ENCODE measurements at regions not wholly inside any gene's neighbourhood (a gene's known extent, or its start where the extent isn't known, plus 50 kb on each side); places are given as distances from the start of the nearest gene placed in this dataset.
"Not testable (repeated sequence)": the region's sequence is repeated elsewhere in the genome, so short reads cannot be mapped to it uniquely, and the experiment has no call there.

DNA sequence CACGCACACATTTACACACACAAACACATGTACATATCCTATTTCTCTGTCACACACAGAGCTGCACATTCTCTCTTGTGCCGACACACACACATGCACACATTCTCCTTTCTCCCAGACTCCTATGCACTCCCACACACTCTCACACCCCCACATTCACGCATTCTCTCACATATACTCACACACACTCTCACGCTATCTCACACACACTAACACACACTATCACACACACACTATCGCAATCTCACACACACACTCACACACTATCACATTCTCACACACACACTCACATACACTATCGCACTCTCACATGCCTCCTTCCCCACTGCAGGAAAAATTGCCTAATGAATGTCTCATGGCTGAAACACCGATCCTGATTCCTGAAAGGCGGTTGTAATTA, 450.7 kb downstream of the AACS start:
- no peak for DNase-seq

DNA sequence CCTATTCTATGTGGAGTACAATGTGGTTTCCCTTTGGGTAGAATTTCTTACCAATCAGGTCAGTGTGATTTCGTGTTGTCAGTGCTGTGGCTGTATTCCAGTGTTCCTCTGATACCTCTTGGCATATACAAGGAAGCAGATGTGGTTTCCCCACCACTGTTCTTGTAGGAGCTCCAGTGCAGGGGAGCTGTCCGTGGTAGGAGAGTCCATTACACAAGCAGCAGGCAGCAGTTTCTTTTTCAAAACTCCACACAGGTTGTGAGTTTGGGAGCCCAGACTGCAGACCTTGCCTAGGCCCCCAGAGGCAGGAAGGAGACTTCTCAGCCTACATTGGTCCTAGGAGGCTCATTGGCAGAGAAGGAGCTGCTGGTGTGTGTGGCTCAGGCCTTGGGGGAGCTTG, 452.8 kb downstream of the AACS start:
- DNase-seq = no peak

DNA sequence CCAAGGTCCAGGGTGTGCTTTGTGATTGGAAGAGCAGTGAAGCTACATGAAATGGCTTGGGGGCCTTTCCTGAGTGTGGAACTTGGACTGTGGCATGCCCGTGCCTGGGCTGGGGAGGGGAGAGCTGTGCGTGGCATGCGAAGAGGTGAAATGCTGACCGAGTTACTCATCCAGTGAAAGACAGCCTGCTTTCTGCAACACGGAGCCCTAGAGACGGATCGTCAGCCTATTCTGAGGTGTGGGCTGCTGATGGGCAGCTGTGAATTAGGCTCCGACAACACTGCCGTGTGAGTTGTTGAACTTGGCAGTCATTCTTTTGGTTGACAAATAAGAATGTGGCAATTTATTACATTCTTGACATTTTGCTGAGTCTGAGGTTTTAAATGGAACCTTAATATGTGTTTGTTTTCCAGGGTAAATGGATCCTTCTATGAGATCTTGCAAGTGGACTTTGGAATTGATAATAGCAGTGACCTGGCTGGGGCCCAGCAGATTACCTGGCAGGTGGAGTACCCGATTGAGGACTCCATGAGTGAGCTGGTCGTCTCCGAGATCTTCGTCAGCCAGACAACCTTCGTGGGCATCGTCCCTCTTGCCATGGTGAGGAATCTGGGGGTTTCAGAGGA, 453.9 kb downstream of the AACS start:
- DNase-seq = no peak

DNA sequence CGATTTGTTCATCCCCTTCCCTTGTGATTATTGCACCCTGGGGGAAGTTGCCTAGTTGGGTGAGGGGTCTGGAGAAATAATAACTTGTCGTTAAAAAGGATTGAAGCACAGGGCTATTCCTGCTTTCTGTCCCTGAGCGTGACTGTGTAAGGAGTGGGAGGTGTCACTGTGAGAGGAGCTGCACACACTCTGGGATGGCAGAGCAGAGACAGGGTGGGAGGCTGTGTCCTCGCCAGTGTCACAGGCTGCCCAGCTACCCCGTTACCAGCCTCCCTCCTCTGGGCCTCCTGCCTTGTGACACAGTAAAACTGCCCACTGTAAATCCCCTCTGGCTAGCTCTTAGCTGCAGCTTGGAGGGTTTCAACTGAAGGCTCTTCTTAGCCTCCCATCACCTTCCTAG, 460.6 kb downstream of the AACS start:
- no peak for DNase-seq

DNA sequence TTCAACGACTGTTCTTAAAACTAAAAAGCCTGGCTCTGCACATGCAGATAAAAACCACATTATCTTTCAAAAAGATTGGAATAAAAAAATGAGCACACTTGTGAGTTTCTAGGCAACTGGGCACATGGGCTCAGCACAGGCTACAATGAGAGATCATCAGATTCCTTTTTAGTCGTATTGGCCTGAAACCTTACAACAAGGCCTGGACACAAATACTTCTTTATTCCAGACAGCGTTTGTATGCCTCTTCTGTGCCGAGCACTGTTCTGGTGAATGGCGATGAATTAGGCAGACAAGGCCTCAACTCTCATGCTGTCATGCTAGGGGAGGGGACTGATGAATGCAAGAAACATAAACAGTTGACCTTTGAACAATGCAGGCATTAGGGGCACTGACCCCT, 463.0 kb downstream of the AACS start:
- DNase-seq = no peak

DNA sequence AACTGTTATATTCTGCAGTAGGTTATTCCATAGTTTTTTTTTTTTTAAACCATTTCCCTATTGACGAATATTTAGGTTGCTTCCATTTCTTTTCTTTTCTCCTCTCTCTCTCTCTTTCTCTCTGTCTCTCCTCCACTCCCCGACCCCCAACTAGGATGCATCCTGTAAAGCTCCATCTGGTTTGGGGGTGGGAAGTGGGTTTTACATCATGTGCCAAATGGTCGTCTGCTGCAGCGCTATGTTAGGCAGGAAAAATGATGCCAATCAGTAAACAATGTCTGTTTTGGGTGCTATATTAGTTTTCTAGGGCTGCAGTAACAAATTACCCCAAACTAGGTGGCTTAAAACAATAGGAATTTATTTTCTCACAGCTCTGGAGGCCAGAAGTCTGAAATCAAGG, 465.0 kb downstream of the AACS start:
- no peak for DNase-seq

DNA sequence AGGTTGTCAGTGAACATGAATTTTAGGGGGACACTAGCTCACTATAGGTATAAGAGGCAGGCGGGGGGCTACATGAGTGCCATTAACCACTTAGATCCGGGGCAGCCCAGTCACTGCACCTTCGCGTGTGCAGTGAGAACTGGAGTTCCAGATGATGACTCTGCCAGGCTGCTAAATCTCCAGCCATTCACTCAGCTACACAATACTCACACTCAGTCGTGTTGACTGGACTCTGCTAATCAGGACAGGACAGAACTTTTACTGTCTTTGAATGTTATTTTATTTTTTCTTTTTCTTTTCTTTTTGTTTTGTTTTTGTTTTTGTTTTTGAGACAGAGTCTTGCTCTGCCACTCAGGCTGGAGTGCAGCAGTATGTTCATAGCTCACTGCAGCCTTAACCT, 465.6 kb downstream of the AACS start:
- no peak for DNase-seq

DNA sequence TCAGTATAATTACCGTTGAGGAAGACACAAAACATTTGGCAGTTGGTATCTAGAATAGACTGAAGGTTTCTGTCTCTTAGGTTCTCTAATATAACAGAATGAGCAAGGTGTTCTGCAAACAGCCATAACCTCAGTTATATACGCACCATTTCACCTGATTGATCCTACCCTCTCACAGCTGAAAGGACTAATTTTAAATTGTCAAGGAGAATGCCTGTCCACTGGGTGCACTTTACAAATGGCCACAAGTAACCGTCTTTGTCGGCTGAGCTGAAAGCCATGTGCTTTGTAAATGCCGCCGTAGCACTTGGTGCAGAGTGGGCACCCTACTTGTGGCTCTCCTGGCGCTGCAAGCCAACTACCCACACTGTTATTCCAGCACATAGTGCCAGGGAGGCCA, 466.3 kb downstream of the AACS start:
- DNase-seq = no peak

DNA sequence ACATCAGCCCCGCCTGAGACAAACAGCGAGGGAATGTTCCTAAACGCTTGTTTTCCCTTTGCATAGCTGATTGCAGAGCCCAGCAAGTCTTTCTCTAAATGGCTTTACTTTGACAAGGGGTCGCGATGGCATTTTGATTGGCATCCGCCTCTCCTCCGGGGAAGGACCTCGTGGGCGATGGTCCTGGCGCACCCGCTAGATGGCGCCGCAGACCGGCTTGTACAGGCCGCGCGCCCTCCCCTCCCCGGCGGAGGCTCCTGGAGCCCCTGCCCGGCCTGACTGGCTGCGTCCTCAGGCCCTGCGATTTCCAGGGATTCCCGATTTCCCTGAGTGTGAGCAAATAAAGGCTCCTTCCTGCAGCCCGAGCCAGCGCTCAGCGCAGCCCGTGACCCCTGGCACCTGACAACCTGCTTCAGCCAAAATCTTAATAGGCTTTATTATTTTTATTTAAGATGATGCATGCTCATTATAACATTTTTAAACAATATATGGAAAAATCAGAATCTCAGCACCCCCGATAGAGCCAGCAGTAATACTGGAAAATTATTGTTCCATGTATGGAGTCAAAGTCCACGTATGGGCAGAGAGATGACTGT, 468.3 kb downstream of the AACS start:
- DNase-seq = peak; percentile 2

DNA sequence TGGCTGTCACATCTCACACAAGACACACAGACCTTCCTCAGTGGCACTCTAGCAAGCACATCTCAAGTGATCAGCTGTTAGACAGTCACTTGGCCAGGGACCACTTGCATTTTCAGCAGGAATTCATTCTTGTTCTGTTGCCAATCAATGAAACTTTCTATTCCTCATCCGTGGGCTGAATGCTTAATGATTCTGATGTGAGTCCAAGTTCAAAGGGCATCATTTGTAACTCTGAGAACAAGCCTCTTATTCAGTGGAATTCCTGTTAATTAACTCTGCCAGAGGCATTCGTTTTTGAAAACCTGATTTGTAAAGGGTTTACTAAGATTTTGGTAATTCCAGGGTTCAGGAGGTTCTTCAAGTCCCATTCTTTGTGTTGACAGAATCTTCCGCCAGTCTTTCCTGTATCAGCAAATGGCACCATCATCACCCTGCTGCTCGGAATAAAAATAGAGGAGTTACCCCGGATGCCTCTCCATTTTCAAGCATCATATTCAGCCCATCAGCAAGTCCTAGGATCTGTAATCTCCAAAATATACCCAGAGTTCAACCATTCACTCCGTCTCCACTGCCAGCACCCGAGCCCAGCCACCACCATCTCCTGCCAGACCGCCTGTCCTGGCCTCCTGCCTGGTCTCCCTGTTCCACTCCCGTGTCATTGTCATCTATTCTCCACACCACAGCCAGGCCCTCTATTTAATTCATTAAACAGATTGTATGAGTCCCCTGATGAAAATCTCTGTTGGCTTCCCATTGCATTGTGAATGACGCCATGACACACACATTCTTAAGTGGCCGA, 473.4 kb downstream of the AACS start:
- DNase-seq = no peak

DNA sequence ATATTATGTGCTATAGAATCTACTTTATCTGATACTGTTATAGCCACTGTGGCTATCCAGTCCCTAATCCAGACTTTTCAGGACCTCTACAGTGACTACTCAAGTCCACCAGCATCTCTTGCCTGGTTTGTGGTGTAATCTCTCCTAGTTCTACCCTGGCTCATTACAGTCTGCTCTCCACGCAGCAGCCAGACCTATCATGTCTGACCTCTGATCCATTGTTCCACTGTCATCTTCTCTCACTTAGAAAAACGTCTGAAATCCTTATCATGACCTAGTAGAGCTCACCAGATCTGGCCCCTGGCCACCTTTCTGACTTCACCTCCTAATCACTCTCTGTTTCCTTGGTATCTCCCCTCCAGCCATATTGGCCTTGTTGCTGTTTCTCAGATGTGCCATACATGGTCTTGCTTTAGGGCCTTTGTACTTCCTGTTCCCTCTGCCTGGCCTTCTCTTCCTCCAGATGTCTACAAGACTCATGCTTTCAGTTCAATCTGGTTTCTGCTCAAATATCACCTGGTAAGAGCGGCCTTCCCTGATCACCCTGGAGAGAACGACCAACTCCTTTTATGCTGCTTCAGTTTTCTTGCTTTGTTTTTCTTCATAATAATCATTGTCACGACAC, 475.5 kb downstream of the AACS start:
- no peak for DNase-seq

DNA sequence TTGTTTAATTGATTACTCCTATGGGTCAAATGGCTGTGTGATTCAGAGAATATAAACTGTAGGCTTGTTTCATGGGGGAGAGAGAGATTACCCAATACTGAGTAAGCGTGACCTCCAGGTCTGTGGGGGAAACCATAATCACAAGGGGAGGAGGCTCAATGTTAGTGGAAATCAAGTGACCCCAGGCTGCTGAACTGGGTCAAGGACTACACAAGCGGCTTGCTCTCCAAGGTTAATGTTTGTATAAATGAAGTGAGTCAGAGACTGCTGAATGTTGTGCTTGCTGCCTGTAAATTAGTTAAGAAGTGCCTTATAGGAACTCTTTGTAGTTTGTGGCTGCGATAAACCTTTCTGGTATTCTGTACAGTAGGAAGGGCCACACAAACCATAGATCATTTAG, 479.7 kb downstream of the AACS start:
- no peak for DNase-seq

DNA sequence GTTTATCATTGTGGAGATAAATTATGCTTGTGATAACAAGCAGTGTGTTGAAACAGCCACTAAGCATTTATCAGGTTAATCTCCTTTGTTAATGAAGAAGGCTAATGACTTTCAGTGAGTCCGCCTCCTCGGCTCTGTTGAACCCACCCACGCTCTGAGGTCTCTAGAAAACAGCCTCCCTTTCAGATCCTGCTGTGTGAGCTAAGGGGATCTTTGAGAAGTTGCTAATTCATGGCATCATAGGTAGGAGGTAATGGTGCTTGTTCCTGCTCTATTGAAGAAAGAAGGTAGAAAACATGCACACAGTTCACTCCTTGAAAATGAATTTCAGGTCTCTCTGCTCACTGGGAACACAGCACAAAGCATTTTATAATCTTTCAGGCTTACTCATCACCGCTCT, 483.9 kb downstream of the AACS start:
- DNase-seq = no peak

DNA sequence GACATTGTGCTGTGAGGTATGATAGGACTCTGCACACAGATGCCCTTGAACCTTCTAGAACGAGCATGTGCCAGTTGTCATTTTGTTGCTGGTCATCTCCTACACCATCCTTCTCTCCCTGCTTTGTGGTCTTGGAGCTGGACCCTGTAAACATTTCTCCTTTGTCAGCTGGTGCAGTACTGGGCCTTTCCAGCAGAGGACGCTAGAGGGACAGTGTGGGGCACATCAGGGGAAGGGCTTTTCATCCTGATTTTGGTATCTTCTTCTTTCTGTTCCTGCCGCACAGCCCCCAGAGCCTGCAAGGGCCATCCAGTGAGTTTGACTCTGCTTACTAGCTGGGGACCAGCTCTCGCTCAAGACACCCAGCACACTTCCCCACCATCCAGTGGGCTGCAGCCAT, 484.6 kb downstream of the AACS start:
- no peak for DNase-seq

DNA sequence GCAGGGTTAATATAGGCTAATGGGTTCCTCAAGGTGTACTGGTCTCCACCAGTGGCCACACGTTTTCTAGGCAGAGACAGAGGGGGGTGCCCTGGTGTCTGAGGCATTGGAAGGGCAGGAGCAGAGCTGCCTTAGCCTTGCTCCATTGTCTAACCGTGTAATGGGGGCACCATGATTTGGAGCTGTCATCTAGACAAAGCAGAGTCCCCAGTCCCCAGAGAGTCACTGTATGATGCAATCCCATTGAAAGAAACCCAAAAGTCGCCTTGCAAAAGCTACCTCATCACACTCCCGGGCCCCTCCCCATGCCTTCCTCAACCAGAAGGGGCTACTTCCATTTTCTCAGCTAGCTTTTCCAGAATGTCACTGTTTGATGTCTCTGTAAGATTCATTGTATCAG, 487.1 kb downstream of the AACS start:
- DNase-seq = no peak

DNA sequence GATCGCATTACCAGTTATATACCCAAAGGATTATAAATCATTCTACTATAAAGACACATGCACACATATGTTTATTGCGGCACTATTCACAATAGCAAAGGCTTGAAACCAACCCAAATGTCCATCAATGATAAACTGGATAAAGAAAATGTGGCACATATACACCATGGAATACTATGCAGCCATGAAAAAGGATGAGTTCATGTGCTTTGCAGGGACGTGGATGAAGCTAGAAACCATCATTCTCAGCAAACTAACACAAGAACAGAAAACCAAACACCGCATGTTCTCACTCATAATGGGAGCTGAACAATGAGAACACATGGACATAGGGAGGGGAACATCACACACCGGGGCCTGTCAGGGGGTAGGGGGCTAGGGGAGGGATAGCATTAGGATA, 495.8 kb downstream of the AACS start:
- DNase-seq = not testable (repeated sequence)

DNA sequence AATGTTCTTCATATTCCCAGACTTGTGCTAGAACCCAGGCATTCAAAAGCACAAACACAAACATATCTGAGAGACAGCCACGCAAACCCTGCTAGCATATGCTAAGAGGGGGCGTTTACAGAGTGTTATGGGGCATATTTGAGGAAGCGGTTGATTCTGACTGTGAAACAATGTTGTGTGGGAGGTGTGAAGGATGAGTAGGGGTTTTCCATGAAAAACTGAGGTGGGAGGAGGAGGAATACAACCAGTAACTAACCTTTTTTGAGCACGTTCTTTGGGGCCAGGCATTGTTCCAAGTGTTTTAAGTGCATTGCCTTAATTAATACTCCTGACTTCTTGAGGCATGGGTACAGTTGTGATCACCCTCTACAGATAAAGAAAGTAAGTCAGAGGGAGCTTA, 499.5 kb downstream of the AACS start:
- no peak for DNase-seq

DNA sequence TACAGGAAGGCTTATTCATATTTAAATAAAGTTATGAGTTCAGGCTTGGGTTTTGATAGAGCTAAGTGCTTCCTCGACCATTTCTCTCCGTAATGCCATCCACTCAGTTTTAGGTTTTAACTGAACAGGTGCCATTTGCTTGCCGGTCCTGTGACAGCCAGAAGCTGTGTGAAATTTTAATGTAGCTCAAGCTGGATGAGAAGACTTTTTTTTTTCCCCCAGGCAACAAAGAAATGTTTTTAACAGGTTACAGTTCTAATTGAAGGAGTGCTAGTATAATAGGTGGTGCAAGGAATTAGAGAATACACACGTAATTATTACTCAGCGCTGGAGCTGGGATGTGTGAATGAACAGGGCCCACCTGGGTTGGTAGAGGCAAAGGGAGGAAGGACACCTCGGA, 502.3 kb downstream of the AACS start:
- no peak for DNase-seq

DNA sequence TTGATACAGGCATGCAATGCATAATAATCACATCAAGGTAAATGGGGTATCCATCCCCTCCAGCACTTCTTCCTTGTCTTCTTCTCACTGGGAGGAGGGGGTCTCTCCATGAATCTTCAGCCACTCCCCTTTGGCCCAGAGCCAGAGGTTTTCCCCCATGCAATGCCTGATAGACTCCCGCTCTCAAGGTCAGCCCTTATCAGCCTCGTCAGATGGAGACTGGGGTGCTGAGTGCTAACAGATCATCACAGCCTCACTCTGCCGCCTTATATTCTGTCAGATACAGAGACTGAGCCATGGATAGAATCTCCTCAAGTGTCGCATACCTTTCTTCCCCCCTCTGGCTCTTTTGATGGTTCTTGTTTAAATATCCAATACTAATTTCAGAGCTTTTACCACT, 503.1 kb downstream of the AACS start:
- DNase-seq = no peak

DNA sequence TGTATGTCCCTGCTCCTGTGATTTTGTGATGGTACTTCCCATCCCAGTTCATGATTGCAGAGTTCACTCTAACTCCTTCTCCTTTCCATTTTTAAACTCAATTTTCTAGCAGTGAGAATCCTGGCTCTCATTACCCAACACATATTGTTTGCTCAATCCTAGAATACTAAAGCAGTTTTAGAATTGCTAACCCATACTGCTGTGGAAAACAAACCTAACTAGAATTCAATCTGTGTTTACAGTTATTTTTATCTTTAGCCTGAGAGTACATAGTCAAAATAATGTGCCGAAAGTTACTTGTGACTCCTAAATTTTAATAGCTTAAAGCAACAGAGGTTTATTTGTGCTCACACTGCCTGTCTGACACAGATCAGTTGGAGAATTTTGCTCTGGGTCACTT, 508.0 kb downstream of the AACS start:
- DNase-seq = no peak

DNA sequence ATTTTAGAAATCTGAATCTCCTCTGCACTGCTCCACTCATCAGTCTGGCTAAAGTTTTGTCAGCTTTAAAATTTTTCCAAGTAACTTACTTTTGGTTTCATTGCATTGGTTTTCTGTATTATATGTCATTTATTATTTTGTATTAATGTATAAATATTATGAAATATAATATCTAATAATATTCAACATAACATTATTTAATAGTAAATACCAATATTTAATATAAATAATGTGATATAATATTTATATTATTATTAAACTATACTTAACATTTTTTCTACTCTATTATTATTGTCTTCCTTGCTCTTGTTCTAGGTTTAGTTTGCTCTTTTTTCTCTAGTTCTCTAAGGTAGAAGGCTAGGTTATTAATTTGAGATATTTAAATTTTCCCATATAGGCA, 512.1 kb downstream of the AACS start:
- DNase-seq = no peak

DNA sequence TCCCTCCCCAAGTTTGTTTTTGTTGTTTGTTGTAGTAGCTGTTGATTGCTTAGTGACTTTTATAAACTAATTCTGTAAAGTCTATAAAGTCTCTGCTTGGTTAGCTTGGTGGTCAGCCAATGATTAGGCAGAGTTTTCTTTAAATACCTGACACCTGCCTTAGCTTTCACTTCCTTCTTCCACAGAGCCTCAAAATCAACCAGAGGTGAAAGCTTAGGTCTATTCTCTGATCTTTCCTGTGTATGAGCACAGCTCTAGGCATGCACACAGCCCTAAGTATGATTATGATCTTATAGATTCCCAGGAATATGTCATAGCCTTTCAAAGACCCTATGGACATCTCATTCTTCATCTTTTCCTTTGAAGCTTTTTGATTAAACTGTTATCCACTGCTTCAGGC, 514.7 kb downstream of the AACS start:
- no peak for DNase-seq

DNA sequence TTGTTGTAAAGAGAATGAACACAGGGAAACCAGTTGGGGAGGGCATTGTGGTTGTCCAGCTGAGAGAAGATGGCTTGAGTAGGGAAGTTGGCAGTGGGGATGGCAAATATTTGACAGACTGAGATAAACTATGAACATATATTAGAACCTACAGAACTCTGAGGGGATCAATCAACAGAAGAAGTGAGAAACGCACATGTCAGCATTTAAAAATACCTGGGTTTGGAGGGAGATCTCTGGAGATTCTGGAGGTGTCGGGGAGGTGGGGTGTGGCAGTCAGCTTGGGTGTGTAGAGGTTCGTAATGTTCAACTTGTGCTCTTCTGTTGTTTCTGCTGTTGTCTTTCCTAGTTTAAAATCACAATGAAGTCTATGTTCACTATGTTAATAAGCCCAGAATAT, 517.8 kb downstream of the AACS start:
- no peak for DNase-seq

DNA sequence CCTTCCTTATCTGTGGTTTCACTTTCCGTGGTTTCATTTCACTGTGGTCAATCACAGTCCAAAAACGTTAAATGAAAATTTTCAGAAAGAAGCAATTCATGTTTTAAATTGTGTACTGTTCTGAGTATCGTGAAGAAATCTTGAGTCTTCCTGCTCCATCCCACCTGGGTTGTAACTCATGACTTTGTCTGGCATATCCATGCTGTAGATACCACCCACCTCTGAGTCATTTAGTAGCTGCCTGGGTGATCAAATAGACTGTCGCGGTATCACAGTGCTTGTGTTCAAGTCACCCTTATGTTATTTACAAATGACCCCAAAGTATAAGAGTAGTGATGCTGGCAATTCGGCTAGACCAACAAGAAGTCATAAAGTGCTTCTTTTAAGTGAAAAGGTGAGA, 521.2 kb downstream of the AACS start:
- no peak for DNase-seq
